Activated CD8-positive, alpha-beta memory T cell treated with anti-CD3 and anti-CD28 coated beads, Interleukin-2, amount 50 U/mL, for 1 hour (primary cell): ENCODE measurements at regions not wholly inside any gene's neighbourhood (a gene's known extent, or its start where the extent isn't known, plus 50 kb on each side); places are given as distances from the start of the nearest gene placed in this dataset.

ENCODE experiments used
- DNase-seq: peaks from one replicate; pipeline ENCODE4 v3.0.0-alpha.2; 2020; ENCODE audit errors: extremely low read depth

DNA sequence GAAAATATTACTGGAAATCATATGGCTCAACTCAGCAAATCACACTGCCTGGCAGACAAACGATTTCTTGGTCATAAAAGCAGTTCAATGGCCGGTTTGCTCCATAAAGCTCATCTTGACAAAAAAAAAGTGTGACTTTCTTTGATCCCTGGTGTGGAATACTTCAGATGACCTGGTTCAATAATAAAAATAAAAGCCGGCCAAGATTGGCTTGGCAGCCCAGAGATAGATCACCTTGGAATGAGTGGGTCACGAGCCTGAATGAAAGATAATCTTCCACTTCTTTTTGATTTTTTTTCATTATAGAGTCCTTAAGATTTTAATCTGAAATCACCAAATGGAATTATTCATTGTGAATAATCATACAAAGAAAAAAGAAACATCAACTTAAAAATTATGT lies 445.3 kb upstream of the CITED2 start:
- DNase-seq = no peak

GRCh38 chr6:139812939-139813338 lies 438.5 kb upstream of the CITED2 start:
- no peak for DNase-seq

- no peak for DNase-seq
Measured at GRCh38 chr6:139801571-139802321, 427.3 kb upstream of the CITED2 start.

DNA sequence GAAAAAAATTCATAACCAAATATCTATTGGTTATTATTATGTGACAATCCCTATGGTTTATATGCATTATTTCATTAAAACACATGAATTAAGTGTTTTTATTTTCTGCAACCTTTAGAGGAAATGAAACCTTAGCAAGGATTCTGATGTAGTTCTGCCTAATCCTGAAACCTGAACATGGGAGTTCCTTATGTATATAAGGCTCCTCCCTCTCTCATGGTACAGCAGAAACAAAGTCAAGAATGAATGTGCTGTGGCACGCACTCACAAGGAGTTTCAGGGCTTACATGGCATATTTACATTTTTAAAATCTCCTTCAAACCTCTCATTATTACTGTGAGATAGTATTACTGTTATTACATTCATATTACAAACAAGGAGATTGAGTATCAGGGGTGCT lies 426.4 kb upstream of the CITED2 start:
- DNase-seq = no peak

DNA sequence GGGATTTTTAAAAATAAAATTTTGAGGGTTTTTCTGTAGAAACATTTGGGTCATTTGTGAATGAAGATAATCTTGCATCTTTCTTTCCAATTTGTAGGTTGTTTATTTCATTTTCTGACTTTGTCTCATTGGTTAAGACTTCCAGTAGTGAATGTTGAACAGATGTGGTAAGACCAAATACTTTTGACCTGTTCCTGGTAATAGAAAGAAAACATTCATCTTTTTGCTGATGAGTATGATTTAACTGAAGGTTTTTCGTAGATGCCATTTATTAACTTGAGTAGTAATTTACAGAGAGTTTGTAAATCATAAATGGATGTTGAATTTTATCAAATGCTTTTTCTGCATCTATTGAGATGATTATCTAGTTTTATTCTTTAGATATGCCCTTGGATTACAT lies 416.1 kb upstream of the CITED2 start:
- no peak for DNase-seq

GRCh38 chr6:139784222-139784769 lies 409.8 kb upstream of the CITED2 start:
- DNase-seq = no peak

GRCh38 chr6:139779988-139780774 lies 405.7 kb upstream of the CITED2 start:
- DNase-seq = no peak

GRCh38 chr6:139778688-139779087 lies 404.2 kb upstream of the CITED2 start:
- no peak for DNase-seq

DNA sequence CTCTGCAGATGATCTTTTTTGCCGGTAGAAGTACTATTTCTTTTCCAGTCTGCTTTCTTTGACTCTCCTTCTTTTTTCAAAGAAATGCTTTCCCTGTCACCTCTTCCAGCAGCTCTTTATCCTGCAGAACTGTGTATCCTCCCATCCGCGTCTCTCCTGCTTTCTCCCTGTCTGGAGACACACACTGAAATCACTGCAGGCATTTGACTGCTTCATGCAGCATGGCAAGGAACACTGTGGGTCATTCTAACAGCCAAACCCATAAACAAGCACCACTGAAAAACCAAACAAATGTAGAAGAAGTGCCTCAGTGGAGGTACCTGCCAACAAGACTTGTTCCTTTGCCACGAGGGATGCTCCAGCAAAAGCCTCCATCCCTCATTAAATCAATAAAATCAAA lies 403.7 kb upstream of the CITED2 start:
- DNase-seq = no peak

- no peak for DNase-seq
Measured at GRCh38 chr6:139777202-139777970, 402.9 kb upstream of the CITED2 start.

GRCh38 chr6:139776041-139776440 lies 401.6 kb upstream of the CITED2 start:
- no peak for DNase-seq

- DNase-seq = no peak
Measured at GRCh38 chr6:139768196-139768595, 393.7 kb upstream of the CITED2 start.

- DNase-seq = no peak
Measured at GRCh38 chr6:139766796-139767195, 392.3 kb upstream of the CITED2 start.

DNA sequence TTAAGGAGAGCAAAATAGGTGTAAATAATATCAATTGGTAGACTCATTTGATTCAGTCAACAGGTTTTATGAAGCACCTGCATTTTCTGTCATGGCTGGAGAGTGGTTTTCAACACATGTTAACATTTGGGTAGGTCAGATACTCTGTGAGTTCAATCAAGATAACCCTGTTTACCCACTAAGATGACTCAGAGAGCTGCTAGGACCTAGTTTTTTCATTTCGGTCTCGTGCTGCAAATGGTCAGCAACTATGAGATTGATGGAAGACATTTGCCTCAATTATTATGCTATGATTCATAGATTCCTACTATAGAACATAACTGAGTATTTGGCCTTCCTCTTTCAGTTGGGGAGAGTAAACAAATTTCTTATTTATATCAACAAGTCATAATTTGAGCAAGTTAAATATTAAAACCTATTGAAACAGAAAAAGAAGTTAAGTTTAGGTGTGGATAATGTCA lies 391.4 kb upstream of the CITED2 start:
- DNase-seq = no peak

GRCh38 chr6:139764498-139764986 lies 390.1 kb upstream of the CITED2 start:
- no peak for DNase-seq

DNA sequence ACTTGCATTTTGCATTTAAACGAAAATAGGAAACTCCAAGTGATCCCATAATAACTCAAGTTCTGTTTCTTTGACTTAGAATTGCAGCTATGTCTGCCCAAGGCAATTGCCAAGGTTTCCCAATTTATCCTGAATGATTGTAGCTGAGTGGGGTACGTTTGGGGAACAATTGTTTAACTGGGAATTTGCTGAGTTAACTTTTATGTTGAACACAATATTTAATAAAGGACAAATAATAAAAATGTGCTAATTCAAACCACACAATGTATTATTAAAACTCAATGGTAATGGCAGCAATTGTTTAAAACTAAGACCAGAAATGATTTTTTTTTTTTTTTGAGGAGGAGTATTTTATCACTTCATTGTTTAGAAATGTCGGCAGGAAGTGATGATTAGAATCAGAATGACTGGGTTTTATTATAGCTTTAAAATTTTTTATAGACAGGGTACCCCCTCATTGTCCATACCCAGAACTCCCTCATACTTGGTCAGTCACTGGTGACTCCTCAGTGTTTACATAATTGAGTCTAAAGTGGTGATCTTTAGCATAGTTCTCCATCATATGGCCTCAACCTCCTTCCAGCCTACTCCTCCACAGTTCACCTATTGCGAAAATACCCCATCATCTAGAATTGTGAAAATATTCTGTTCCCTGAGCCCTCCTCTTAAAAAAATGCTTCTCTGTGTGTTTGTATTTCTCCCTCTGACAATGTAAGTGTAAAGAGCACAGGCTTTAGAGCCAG lies 389.2 kb upstream of the CITED2 start:
- DNase-seq = no peak

DNA sequence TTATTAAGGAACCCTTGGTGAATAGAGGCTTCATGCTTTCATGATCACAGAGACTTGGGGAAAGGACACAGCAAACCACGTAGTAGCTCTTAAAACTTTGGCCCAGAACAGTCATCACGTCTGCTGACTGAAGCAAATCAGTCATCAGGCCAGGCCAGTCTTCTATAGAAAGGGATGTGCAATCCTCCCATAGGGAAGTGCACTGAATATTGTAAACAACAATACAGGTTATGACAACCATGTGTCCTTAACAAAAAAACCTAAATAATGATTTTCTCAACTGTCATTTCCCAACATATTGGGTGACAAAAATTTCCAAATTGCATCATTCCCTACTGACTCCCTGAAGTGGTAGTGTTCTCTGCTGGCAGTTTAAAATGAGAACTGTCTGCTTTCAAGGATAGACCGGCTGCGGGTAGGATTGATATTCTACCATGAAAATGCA lies 388.2 kb upstream of the CITED2 start:
- no peak for DNase-seq

DNA sequence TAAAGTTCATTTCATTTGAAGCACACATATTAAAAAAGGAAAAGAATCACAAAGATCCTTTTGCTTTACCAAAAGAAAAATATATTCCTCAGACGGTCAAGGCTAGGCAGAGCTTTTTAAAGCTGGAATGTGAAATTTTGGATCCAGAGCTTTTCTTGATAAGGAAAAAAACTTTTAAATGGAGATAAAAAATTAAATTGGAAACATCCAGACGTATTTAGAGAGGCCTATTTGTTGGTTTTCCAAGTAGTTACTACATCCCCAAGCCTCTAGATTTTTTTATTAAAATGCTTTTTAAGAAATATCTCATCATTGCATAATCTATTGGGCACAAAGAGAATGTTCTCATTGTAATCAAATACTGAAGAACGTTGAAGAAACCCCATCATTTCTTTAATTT lies 385.7 kb upstream of the CITED2 start:
- no peak for DNase-seq

DNA sequence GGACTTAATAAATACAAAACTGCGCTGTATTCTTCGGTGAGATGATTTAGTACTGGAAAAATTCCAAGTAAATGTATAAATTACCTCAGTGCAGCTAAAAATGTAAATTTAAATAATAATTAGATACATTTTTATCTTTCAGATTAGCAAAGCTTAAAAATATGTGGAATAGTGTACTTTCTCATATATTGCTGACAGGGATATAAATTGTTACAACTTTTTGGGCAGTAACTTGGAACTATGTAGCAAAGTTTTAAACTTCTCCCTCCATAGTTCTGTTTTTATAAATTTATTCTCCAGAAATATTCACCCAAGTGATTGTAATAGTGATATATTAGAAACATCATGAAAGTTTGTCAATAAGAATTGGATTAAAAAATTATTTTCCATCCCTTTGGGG lies 384.6 kb upstream of the CITED2 start:
- DNase-seq = no peak

- no peak for DNase-seq
Measured at GRCh38 chr6:139758209-139758611, 383.8 kb upstream of the CITED2 start.

DNA sequence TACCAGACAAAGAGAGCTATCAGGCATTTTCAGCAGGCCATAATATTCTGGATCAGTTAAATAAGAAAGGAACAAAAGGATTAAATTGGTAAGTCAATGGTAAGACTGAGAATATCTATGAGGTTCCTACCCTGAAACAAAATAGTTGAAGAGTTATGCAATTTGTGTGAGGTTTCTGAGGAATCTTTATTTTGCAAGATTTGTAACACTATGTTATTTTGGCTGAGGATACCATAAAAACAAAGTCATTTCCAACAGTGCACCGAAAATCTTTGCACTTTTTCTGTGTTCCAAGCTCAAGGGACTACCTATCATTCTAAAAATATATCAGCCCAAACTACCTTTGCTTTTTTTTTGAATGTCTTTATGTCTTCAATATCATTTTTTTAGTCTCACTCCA lies 383.3 kb upstream of the CITED2 start:
- no peak for DNase-seq
